Mesendoderm (in vitro differentiated cells): ENCODE measurements at regions not wholly inside any gene's neighbourhood (a gene's known extent, or its start where the extent isn't known, plus 50 kb on each side); places are given as distances from the start of the nearest gene placed in this dataset.

Source experiments
- DNase-seq: peaks from one replicate; pipeline ENCODE4 v3.0.0; 2013
- H2AK5ac ChIP-seq: 2 replicates; pipeline ENCODE4 v1.6.1; 2013; ENCODE audit warnings: low read length, inconsistent platforms
- H2BK120ac ChIP-seq: 2 replicates; pipeline ENCODE4 v1.6.1; 2013; ENCODE audit warnings: low read depth, mild to moderate bottlenecking, low read length, moderate library complexity, mixed read lengths
- H2BK15ac ChIP-seq: replicated peaks from 2 replicates; pipeline ENCODE4 v1.6.1; 2013; ENCODE audit warnings: low read depth, mild to moderate bottlenecking, moderate library complexity
- H2BK5ac ChIP-seq: 2 replicates; pipeline ENCODE4 v1.6.1; 2013; ENCODE audit warnings: low read length, inconsistent platforms
- H3K18ac ChIP-seq: 2 replicates; pipeline ENCODE4 v1.6.1; 2013; ENCODE audit warnings: mild to moderate bottlenecking, low read length, mixed read lengths
- H3K23ac ChIP-seq: one replicate; pipeline ENCODE4 v1.6.1; 2013; ENCODE audit warnings: low read length
- H3K27ac ChIP-seq: 2 replicates; pipeline ENCODE4 v1.5.1; 2013; ENCODE audit warnings: low read depth, mild to moderate bottlenecking, inconsistent platforms, low read length, moderate library complexity
- H3K27me3 ChIP-seq: 2 replicates; pipeline ENCODE4 v1.6.1; 2013; ENCODE audit warnings: low read length, control low read depth, mild to moderate bottlenecking, inconsistent platforms; ENCODE audit not compliant: insufficient read depth, poor library complexity
- H3K36me3 ChIP-seq: 2 replicates; pipeline ENCODE4 v1.6.1; 2013; ENCODE audit warnings: low read length, inconsistent platforms; ENCODE audit not compliant: control insufficient read depth, insufficient read depth
- H3K4ac ChIP-seq: one replicate; pipeline ENCODE4 v1.6.1; 2013; ENCODE audit warnings: low read depth, mild to moderate bottlenecking, low read length, moderate library complexity
- H3K4me1 ChIP-seq: 2 replicates; pipeline ENCODE4 v1.6.1; 2013; ENCODE audit warnings: low read depth, low read length, inconsistent platforms; ENCODE audit not compliant: control insufficient read depth
- H3K4me2 ChIP-seq: 2 replicates; pipeline ENCODE4 v1.6.1; 2013; ENCODE audit warnings: low read length
- H3K4me3 ChIP-seq: 2 replicates; pipeline ENCODE4 v1.5.1; 2013; ENCODE audit warnings: mild to moderate bottlenecking, low read length
- H3K56ac ChIP-seq: one replicate; pipeline ENCODE4 v1.6.1; 2013; ENCODE audit warnings: low read length
- H3K79me1 ChIP-seq: 2 replicates; pipeline ENCODE4 v1.6.1; 2013; ENCODE audit warnings: low read length, inconsistent platforms
- H3K79me2 ChIP-seq: 2 replicates; pipeline ENCODE4 v1.6.1; 2013; ENCODE audit warnings: mild to moderate bottlenecking, low read length; ENCODE audit not compliant: control insufficient read depth, insufficient read depth
- H3K9ac ChIP-seq: 2 replicates; pipeline ENCODE4 v1.6.1; 2013; ENCODE audit warnings: low read length, inconsistent platforms
- H4K5ac ChIP-seq: one replicate; pipeline ENCODE4 v1.6.1; 2013; ENCODE audit warnings: low read length
- H4K8ac ChIP-seq: one replicate; pipeline ENCODE4 v1.6.1; 2013; ENCODE audit warnings: low read depth, mild to moderate bottlenecking, control low read depth, low read length, moderate library complexity
- WGBS: extraction: QIAGEN DNeasy Blood & Tissue Kit; methylation state at CpG from one replicate; pipeline ENCODE4 v1.1.7; 2013; ENCODE audit warnings: low lambda C conversion rate, missing lambda C conversion rate; ENCODE audit not compliant: insufficient coverage; ENCODE audit errors: extremely low coverage; 5-methylcytosine and 5-hydroxymethylcytosine counted together

DNA sequence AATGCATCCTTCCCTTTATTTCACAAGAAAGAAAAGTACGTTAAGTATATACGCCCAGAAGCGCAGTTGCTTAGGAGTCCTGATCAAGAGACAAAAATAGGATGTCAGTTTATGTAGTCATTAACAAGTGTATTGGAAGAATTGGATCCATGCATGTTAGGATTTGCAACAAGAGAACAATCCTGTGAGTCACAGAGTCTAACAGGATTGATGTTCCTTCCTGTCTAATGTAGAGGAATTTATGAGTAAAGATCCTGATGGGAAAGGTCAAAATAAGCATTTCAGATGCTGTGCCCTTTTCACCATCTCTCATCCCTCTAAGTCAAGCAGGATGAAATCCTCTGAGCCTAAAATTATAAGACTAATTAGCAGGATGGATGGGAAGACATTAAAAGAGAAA, 406.0 kb upstream of the GRIA1 start:
- no peak overlapping the region for H3K4me3 ChIP-seq
- H2AK5ac ChIP-seq: no peak overlapping the region
- DNase-seq: no peak
- no peak overlapping the region for H2BK5ac ChIP-seq
- H3K36me3 ChIP-seq: no peaks in the 10 kb centered on the region
- no peaks in the 10 kb centered on the region for H3K79me2 ChIP-seq
- H3K4me2 ChIP-seq: no peak overlapping the region
- no peak overlapping the region for H2BK120ac ChIP-seq
- no peaks in the 10 kb centered on the region for H3K27me3 ChIP-seq
- no peak overlapping the region for H3K56ac ChIP-seq
- H3K18ac ChIP-seq: no peak overlapping the region
- WGBS: no CpG with 5 or more reads among the region's 3 CpGs
- no peak overlapping the region for H3K23ac ChIP-seq
- no peak overlapping the region for H4K5ac ChIP-seq
- H3K79me1 ChIP-seq: no peaks in the 10 kb centered on the region
- no peak overlapping the region for H4K8ac ChIP-seq
- no peaks in the 10 kb centered on the region for H3K4me1 ChIP-seq
- H2BK15ac ChIP-seq: no peak overlapping the region
- H3K9ac ChIP-seq: no peak overlapping the region
- no peak overlapping the region for H3K4ac ChIP-seq
- no peak overlapping the region for H3K27ac ChIP-seq

DNA sequence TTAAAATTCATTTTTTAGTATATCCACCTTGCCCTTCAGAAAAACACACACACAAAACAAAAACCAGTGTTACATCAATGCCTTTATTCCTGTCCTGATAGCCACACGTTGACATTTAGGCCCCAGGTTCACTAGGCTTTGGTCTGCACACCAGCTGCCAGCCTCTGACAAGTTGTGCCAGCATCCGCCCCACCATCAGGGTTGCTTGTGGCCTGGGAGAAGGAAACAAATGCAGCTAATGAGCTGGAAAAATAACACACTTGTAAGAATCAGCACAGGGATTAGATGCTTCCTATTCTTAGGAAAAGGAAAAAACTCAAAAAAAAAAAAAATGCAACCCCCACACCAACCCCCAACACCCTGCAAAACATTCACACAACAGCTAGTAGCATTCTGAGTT, 404.0 kb upstream of the GRIA1 start:
- no peak overlapping the region for H3K4me3 ChIP-seq
- no peak overlapping the region for H2BK120ac ChIP-seq
- no peak overlapping the region for H4K8ac ChIP-seq
- H4K5ac ChIP-seq: no peak overlapping the region
- H3K9ac ChIP-seq: no peak overlapping the region
- no peak overlapping the region for H2BK15ac ChIP-seq
- no peak overlapping the region for H2BK5ac ChIP-seq
- no peak overlapping the region for H3K4ac ChIP-seq
- no peaks in the 10 kb centered on the region for H3K79me2 ChIP-seq
- no peak overlapping the region for H2AK5ac ChIP-seq
- no peaks in the 10 kb centered on the region for H3K4me1 ChIP-seq
- H3K56ac ChIP-seq: no peak overlapping the region
- no CpG with 5 or more reads among the region's 2 CpGs for WGBS
- no peak overlapping the region for H3K18ac ChIP-seq
- H3K4me2 ChIP-seq: no peak overlapping the region
- no peaks in the 10 kb centered on the region for H3K27me3 ChIP-seq
- no peaks in the 10 kb centered on the region for H3K36me3 ChIP-seq
- H3K27ac ChIP-seq: no peak overlapping the region
- H3K79me1 ChIP-seq: no peaks in the 10 kb centered on the region
- H3K23ac ChIP-seq: no peak overlapping the region
- no peak for DNase-seq

DNA sequence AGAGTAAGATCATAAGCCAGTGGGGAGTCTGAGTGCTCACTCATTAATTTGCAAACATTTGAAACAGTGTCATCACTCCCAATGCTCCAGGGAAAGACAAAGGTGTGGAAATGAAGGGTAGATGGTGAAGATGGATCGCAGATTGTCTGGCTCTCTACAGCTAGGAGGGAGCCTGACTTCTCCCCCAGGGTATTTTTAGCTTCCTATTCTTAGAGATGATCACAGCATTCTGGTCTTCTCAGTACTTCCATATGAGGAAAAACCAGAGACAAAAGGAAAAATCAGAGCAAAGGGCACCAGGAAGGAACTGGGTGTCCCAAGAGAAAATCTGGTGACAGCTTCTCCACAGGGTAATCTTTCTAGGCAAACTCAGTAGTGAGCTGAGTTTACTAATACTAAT, 401.9 kb upstream of the GRIA1 start:
- no peaks in the 10 kb centered on the region for H3K79me2 ChIP-seq
- no peak overlapping the region for H3K4ac ChIP-seq
- no peak overlapping the region for H3K9ac ChIP-seq
- no peak overlapping the region for H3K56ac ChIP-seq
- no peak overlapping the region for H2BK5ac ChIP-seq
- H3K27me3 ChIP-seq: no peaks in the 10 kb centered on the region
- H3K79me1 ChIP-seq: no peaks in the 10 kb centered on the region
- no peak overlapping the region for H4K8ac ChIP-seq
- H3K4me1 ChIP-seq: no peaks in the 10 kb centered on the region
- DNase-seq: no peak
- H3K4me3 ChIP-seq: no peak overlapping the region
- no peak overlapping the region for H3K4me2 ChIP-seq
- H4K5ac ChIP-seq: no peak overlapping the region
- no peak overlapping the region for H2BK120ac ChIP-seq
- no peak overlapping the region for H3K27ac ChIP-seq
- H3K23ac ChIP-seq: no peak overlapping the region
- WGBS: no CpG with 5 or more reads among the region's 1 CpG
- no peak overlapping the region for H2AK5ac ChIP-seq
- H2BK15ac ChIP-seq: no peak overlapping the region
- H3K18ac ChIP-seq: no peak overlapping the region
- H3K36me3 ChIP-seq: no peaks in the 10 kb centered on the region

DNA sequence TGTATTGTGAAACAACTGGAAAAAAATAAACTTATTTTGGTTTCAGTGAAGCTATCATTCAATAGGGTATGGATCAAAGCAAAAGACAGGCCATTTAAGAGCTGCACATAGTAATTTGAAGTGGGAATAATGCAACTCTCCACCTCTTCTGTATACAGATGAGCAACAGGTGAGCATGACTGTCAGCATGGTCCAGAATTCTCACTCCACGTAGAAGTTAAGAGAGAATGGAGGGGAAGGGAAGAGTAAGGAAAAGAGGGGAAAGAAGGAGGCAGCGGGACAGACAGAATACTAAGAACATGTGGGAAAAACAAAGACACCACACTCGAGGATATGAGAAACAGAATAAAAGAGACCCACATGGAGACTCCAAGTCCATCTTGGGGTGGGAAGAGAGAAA, 396.1 kb upstream of the GRIA1 start:
- Histone ChIP-seq H3K56ac (no peak overlapping the region), H4K8ac (no peak overlapping the region), H3K27me3 (no peaks in the 10 kb centered on the region), H3K4me2 (no peak overlapping the region), H3K4me3 (no peak overlapping the region), H2AK5ac (no peak overlapping the region), H3K36me3 (no peaks in the 10 kb centered on the region), H3K4ac (no peak overlapping the region), H2BK120ac (no peak overlapping the region), H3K23ac (no peak overlapping the region), H2BK15ac (no peak overlapping the region), H3K79me2 (no peaks in the 10 kb centered on the region), H3K9ac (no peak overlapping the region), H3K27ac (no peak overlapping the region), H2BK5ac (no peak overlapping the region), H3K18ac (no peak overlapping the region), H3K79me1 (no peaks in the 10 kb centered on the region), H4K5ac (no peak overlapping the region), H3K4me1 (no peaks in the 10 kb centered on the region)
- no CpG with 5 or more reads among the region's 3 CpGs for WGBS
- no peak for DNase-seq

- H3K79me2 ChIP-seq: no peaks in the 10 kb centered on the region
- H3K4ac ChIP-seq: no peak overlapping the region
- H3K79me1 ChIP-seq: no peaks in the 10 kb centered on the region
- H3K56ac ChIP-seq: no peak overlapping the region
- H2BK15ac ChIP-seq: no peak overlapping the region
- H3K27ac ChIP-seq: no peak overlapping the region
- no peaks in the 10 kb centered on the region for H3K36me3 ChIP-seq
- H3K9ac ChIP-seq: no peak overlapping the region
- no peak overlapping the region for H3K4me3 ChIP-seq
- no peak overlapping the region for H2AK5ac ChIP-seq
- DNase-seq: no peak
- no peaks in the 10 kb centered on the region for H3K27me3 ChIP-seq
- H3K4me1 ChIP-seq: no peaks in the 10 kb centered on the region
- no peak overlapping the region for H2BK5ac ChIP-seq
- no peak overlapping the region for H4K8ac ChIP-seq
- H3K4me2 ChIP-seq: no peak overlapping the region
- H3K18ac ChIP-seq: no peak overlapping the region
- no CpG with 5 or more reads among the region's 4 CpGs for WGBS
- H3K23ac ChIP-seq: no peak overlapping the region
- no peak overlapping the region for H2BK120ac ChIP-seq
- H4K5ac ChIP-seq: no peak overlapping the region
These were observed 394.1 kb upstream of the GRIA1 start for GRCh38 chr5:153096381-153096780.

DNA sequence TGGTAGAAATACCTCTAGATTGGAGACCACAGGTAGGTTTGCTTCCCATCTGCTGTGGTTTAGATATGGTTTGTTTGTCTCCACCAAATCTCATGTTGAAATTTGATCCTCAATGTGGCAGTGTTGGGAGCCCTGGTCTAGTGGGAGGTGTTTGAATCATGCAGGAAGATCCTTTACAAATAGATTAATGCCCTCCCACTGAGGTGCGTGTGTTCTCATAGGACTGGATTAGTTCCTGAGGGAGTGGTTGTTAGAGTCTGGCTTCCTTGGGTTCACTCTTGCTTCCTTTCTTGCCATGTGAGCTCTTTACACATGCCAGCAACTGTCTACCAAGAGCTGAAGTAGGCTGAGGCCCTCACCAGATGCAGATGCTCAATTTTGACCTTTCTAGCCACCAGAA, 391.1 kb upstream of the GRIA1 start:
- Histone ChIP-seq H2AK5ac (no peak overlapping the region), H3K27ac (no peak overlapping the region), H3K4me2 (no peak overlapping the region), H3K4ac (no peak overlapping the region), H3K27me3 (no peaks in the 10 kb centered on the region), H3K23ac (no peak overlapping the region), H2BK5ac (no peak overlapping the region), H3K79me1 (no peaks in the 10 kb centered on the region), H3K9ac (no peak overlapping the region), H4K5ac (no peak overlapping the region), H3K79me2 (no peaks in the 10 kb centered on the region), H4K8ac (no peak overlapping the region), H3K36me3 (no peaks in the 10 kb centered on the region), H2BK120ac (no peak overlapping the region), H2BK15ac (no peak overlapping the region), H3K18ac (no peak overlapping the region), H3K56ac (no peak overlapping the region), H3K4me3 (no peak overlapping the region), H3K4me1 (no peaks in the 10 kb centered on the region)
- no CpG with 5 or more reads among the region's 1 CpG for WGBS
- DNase-seq: peak; percentile 60
